A549 (cell line): ENCODE measurements at regions not wholly inside any gene's neighbourhood (a gene's known extent, or its start where the extent isn't known, plus 50 kb on each side); places are given as distances from the start of the nearest gene placed in this dataset.

Experiments
- CHD4 ChIP-seq: fragments of 200-600 bp; sonication (generic); IDR thresholded peaks from 2 replicates; pipeline ENCODE4 v1.6.1; 2016; ENCODE audit warnings: antibody characterized with exemption, mild to moderate bottlenecking, borderline replicate concordance
- EP300 ChIP-seq, 2 experiments: fragments of >200 bp; sonication (Bioruptor Twin); formaldehyde crosslinking; IDR thresholded peaks; 2 replicates in 1 of 2; 3 replicates in 1 of 2; pipeline ENCODE4 v1.6.1; 2016 to 2017
- JUN ChIP-seq, 2 experiments: fragments of >200 bp; sonication (Bioruptor Twin); formaldehyde crosslinking; IDR thresholded peaks; 2 replicates in 1 of 2; 3 replicates in 1 of 2; pipeline ENCODE4 v1.6.1; 2016 to 2017
- JUNB ChIP-seq: fragments of >200 bp; sonication (Bioruptor Twin); formaldehyde crosslinking; IDR thresholded peaks from 2 replicates; pipeline ENCODE4 v1.6.1; 2016
- MAZ ChIP-seq: fragments of 150-350 bp; IDR thresholded peaks from 2 replicates; pipeline ENCODE4 v1.6.1; 2014; ENCODE audit warnings: antibody characterized with exemption, low read depth, low read length, borderline replicate concordance
- RAD21 ChIP-seq, 2 experiments: fragments of >200 bp in 1 of 2; sonication (Bioruptor Twin) in 1 of 2; formaldehyde crosslinking in 1 of 2; IDR thresholded peaks in 1 of 2; conservative IDR thresholded peaks in 1 of 2; 2 replicates in 1 of 2; 3 replicates in 1 of 2; pipeline ENCODE4 v1.6.1; 2012 to 2018; ENCODE audit warnings: inconsistent platforms in 1 of 2
- RNF2 ChIP-seq: fragments of 200-600 bp; sonication (generic); IDR thresholded peaks from 2 replicates; pipeline ENCODE4 v1.6.1; 2016; ENCODE audit warnings: low read depth, mild to moderate bottlenecking, antibody characterized with exemption, moderate library complexity, borderline replicate concordance
- ZNF302 ChIP-seq: fragments of 250-450 bp; sonication (Bioruptor Pico); IDR thresholded peaks from 2 replicates; pipeline ENCODE4 v1.9.0; 2021; ENCODE audit warnings: inconsistent platforms, mild to moderate bottlenecking, moderate library complexity
- TF ChIP-seq, protein P1 (sequence below): fragments of >200 bp; sonication (Bioruptor Twin); formaldehyde crosslinking; IDR thresholded peaks from 3 replicates; pipeline ENCODE4 v1.5.1; 2016
- TF ChIP-seq, protein P2 (sequence below): fragments of 250-450 bp; sonication (Bioruptor Pico); IDR thresholded peaks from 2 replicates; pipeline ENCODE4 v1.5.0; 2020; ENCODE audit warnings: low read depth, mild to moderate bottlenecking, moderate library complexity

DNA sequence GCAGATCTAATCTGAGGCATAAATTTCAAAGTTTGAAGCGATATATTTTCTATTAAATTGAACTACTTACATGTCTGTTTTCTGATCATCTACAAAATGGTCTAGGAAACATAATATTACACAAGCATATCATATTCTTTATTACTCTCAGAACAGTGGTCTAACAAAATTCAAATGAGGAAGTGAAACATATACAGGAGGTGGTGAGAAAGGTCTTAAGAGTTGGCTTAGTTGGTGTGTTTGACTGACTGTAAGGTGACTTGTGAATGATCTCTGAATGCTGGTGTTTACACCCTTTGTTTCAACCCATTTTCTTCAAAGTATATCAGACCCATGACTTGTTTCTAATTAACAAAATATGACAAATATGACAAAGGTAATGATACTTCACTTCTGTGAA lies 1156.8 kb downstream of the SLC16A7 start:
- TF ChIP-seq, protein P1, sequence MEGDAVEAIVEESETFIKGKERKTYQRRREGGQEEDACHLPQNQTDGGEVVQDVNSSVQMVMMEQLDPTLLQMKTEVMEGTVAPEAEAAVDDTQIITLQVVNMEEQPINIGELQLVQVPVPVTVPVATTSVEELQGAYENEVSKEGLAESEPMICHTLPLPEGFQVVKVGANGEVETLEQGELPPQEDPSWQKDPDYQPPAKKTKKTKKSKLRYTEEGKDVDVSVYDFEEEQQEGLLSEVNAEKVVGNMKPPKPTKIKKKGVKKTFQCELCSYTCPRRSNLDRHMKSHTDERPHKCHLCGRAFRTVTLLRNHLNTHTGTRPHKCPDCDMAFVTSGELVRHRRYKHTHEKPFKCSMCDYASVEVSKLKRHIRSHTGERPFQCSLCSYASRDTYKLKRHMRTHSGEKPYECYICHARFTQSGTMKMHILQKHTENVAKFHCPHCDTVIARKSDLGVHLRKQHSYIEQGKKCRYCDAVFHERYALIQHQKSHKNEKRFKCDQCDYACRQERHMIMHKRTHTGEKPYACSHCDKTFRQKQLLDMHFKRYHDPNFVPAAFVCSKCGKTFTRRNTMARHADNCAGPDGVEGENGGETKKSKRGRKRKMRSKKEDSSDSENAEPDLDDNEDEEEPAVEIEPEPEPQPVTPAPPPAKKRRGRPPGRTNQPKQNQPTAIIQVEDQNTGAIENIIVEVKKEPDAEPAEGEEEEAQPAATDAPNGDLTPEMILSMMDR, result no peak
- no peak for TF ChIP-seq ZNF302 (CRISPR knock-in tag)
- no peak for TF ChIP-seq CHD4
- no peak for TF ChIP-seq RAD21 (conservative IDR thresholded peaks at IDR 0.05 in 1 of 2, IDR thresholded peaks at IDR 0.05 in 1 of 2)
- TF ChIP-seq RNF2, result no peak
- TF ChIP-seq JUN (IDR thresholded peaks at IDR 0.05), result no peak
- TF ChIP-seq, protein P2, sequence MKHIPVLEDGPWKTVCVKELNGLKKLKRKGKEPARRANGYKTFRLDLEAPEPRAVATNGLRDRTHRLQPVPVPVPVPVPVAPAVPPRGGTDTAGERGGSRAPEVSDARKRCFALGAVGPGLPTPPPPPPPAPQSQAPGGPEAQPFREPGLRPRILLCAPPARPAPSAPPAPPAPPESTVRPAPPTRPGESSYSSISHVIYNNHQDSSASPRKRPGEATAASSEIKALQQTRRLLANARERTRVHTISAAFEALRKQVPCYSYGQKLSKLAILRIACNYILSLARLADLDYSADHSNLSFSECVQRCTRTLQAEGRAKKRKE (CRISPR knock-in tag), result no peak
- no peak for TF ChIP-seq MAZ
- no peak for TF ChIP-seq EP300 (IDR thresholded peaks at IDR 0.05)
- TF ChIP-seq JUNB, result no peak
